Central memory CD8-positive, alpha-beta T cell (primary cell): ENCODE measurements at regions not wholly inside any gene's neighbourhood (a gene's known extent, or its start where the extent isn't known, plus 50 kb on each side); places are given as distances from the start of the nearest gene placed in this dataset.
"Not testable (repeated sequence)": the region's sequence is repeated elsewhere in the genome, so short reads cannot be mapped to it uniquely, and the experiment has no call there.

ENCODE experiments used
- ATAC-seq: fragments of 150-1000 bp; cut with Tn5 transposase; replicated peaks from 2 replicates; pipeline ENCODE4 v1.10.0; 2022; ENCODE audit warnings: mild to moderate bottlenecking, moderate FRiP score, moderate number of reproducible peaks; ENCODE audit not compliant: poor library complexity, severe bottlenecking; ENCODE audit errors: extremely low read depth
- DNase-seq, 2 donors: peaks; one replicate each; pipeline ENCODE4 v3.0.0; 2021; ENCODE audit warnings: low spot score in 2 of 2
- H3K27ac Mint-ChIP-seq: one replicate; pipeline ENCODE4 v1.8.0; 2022; ENCODE audit warnings: low read depth, mild to moderate bottlenecking, moderate library complexity, mixed read lengths
- H3K27me3 Mint-ChIP-seq: one replicate; pipeline ENCODE4 v1.8.0; 2022; ENCODE audit warnings: mixed read lengths
- H3K36me3 Mint-ChIP-seq: one replicate; pipeline ENCODE4 v1.8.0; 2022; ENCODE audit warnings: mild to moderate bottlenecking, moderate library complexity, mixed read lengths; ENCODE audit not compliant: insufficient read depth
- H3K4me1 Mint-ChIP-seq: one replicate; pipeline ENCODE4 v1.8.0; 2022; ENCODE audit warnings: mixed read lengths
- H3K4me3 Mint-ChIP-seq: one replicate; pipeline ENCODE4 v1.8.0; 2022; ENCODE audit warnings: mild to moderate bottlenecking, moderate library complexity, mixed read lengths
- H3K9me3 Mint-ChIP-seq: one replicate; pipeline ENCODE4 v1.8.0; 2022; ENCODE audit warnings: mixed read lengths

DNA sequence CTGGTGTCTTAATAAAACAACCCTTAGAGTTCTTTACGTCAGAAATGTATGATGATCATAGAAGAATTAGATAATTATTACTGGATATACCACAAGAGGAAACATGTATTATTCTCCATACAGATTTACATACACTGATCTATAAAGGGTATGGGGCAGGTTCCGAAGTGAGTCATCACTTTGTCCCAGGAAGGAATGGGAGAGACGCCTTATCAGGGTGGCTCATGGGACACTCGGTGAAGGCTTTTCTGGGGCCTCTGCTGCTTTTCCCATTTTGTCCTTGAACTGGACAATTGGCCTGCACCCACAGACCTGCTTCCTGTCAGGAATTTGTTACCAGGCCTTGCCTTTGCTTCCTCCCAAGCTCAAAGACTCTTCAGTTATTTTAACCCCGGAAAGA lies 233.8 kb upstream of the RUNX1 start:
- DNase-seq (no peak), ATAC-seq (no peak)
- no peak overlapping the region for H3K4me3 Mint-ChIP-seq
- no peaks in the 10 kb centered on the region for H3K36me3 Mint-ChIP-seq
- no peak overlapping the region for H3K27ac Mint-ChIP-seq
- H3K4me1 Mint-ChIP-seq = no peaks in the 10 kb centered on the region
- H3K9me3 Mint-ChIP-seq = peaks cover 6% of the 10 kb centered on the region
- no peaks in the 10 kb centered on the region for H3K27me3 Mint-ChIP-seq

DNA sequence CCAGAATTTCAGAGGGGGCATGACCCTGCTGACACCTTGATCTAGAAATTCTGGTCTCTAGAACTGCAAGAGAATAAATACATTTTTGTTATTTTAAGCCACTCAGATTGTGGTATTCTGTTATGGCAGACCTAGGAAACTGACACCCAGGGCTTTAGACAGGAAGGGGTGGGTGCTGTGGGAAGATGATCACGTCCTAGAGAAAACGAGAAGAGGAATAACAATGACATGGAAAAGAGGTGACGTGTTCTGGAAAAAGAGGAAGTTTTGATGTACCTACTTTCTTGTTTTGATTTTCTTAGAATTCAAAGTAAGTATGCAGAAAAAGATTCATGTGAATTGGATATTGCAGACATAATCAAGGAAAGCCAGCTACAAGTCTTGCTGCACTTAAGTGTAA lies 232.9 kb upstream of the RUNX1 start:
- no peaks in the 10 kb centered on the region for H3K36me3 Mint-ChIP-seq
- no peak for ATAC-seq
- no peaks in the 10 kb centered on the region for H3K4me1 Mint-ChIP-seq
- no peak overlapping the region for H3K27ac Mint-ChIP-seq
- DNase-seq = no peak
- no peaks in the 10 kb centered on the region for H3K9me3 Mint-ChIP-seq
- H3K27me3 Mint-ChIP-seq = no peaks in the 10 kb centered on the region
- H3K4me3 Mint-ChIP-seq = no peak overlapping the region

DNA sequence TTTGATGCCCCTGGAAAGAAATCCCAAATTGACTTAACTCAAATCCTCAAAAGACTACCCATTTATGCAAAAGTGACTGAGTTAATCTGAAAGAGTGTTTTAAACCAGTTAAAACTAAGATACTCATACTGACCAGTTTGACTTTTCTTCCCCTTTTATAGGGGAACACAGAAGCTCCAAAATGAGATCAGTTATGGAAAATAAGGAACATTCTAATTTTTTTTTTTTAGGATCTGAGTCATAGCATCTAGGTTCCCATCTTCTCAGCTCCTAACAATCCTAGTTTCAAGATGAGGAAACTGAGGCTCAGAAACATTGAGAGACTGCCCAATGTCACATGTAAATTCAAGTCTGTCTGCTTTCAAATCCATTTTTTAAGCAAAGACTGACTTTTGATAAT lies 231.1 kb upstream of the RUNX1 start:
- no peak for DNase-seq
- no peaks in the 10 kb centered on the region for H3K27me3 Mint-ChIP-seq
- no peak overlapping the region for H3K4me3 Mint-ChIP-seq
- no peaks in the 10 kb centered on the region for H3K36me3 Mint-ChIP-seq
- no peak overlapping the region for H3K27ac Mint-ChIP-seq
- no peaks in the 10 kb centered on the region for H3K4me1 Mint-ChIP-seq
- no peak for ATAC-seq
- no peaks in the 10 kb centered on the region for H3K9me3 Mint-ChIP-seq

GRCh38 chr21:35275776-35276175 lies 226.7 kb upstream of the RUNX1 start:
- Mint-ChIP-seq H3K4me1 (no peaks in the 10 kb centered on the region), H3K9me3 (peaks cover 5% of the 10 kb centered on the region), H3K4me3 (no peak overlapping the region), H3K27me3 (no peaks in the 10 kb centered on the region), H3K27ac (no peak overlapping the region), H3K36me3 (no peaks in the 10 kb centered on the region)
- no peak for DNase-seq
- no peak for ATAC-seq

DNA sequence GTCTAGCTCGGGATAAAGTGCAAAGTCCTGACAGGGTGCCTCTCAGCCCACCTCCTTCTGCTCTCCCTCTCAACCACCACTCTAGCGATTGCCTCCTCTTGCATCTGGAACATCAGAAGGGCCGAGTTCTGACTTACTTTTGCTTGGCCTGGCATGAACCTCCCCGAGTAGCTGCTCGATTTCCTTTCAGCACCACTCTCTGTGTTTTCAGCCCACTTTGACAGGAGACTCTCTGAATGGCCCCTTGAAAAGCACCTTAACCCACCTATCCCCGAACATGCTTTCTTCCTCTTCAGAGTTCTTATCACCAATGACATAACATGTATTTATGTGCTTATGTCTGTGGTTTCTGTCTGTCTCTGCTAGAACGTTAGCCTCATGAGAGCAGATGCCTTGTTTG lies 225.8 kb upstream of the RUNX1 start:
- Mint-ChIP-seq H3K36me3 (no peaks in the 10 kb centered on the region), H3K27me3 (no peaks in the 10 kb centered on the region), H3K27ac (no peak overlapping the region), H3K4me1 (no peaks in the 10 kb centered on the region), H3K4me3 (no peak overlapping the region), H3K9me3 (peaks cover 5% of the 10 kb centered on the region)
- no peak for DNase-seq
- ATAC-seq = no peak

DNA sequence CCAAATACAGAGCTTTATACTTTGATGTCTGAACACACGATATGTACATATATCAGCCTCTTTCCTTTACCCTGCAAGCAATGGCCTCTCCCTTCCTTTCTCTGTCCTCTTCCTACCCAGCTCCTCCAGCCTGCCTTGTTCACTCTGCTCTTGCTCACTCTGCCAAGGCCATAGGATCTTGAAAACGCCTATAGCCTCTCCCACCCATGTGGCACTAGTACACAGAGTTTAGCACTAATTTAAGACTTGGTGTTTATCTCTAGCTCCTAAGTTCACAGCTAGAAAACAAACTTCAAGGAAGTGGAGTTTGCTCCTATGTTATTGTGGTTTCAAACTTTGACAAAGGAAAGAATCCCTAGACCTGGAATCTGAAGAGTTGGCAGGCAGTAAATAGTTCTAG lies 225.0 kb upstream of the RUNX1 start:
- no peak overlapping the region for H3K4me3 Mint-ChIP-seq
- peaks cover 5% of the 10 kb centered on the region for H3K9me3 Mint-ChIP-seq
- no peaks in the 10 kb centered on the region for H3K27me3 Mint-ChIP-seq
- no peaks in the 10 kb centered on the region for H3K4me1 Mint-ChIP-seq
- DNase-seq = no peak
- H3K36me3 Mint-ChIP-seq = no peaks in the 10 kb centered on the region
- H3K27ac Mint-ChIP-seq = no peak overlapping the region
- no peak for ATAC-seq

GRCh38 chr21:35273333-35273732 lies 224.2 kb upstream of the RUNX1 start:
- no peak for DNase-seq
- Mint-ChIP-seq H3K27me3 (no peaks in the 10 kb centered on the region), H3K27ac (no peak overlapping the region), H3K9me3 (peaks cover 5% of the 10 kb centered on the region), H3K4me1 (no peaks in the 10 kb centered on the region), H3K4me3 (no peak overlapping the region), H3K36me3 (no peaks in the 10 kb centered on the region)
- no peak for ATAC-seq

GRCh38 chr21:35271344-35272118 lies 222.4 kb upstream of the RUNX1 start:
- H3K27me3 Mint-ChIP-seq, H3K36me3 Mint-ChIP-seq, DNase-seq, ATAC-seq, H3K9me3 Mint-ChIP-seq, H3K4me1 Mint-ChIP-seq, H3K4me3 Mint-ChIP-seq, H3K27ac Mint-ChIP-seq: not testable (repeated sequence)

- Mint-ChIP-seq H3K27me3 (peaks cover 12% of the 10 kb centered on the region), H3K4me1 (no peaks in the 10 kb centered on the region), H3K9me3 (peaks cover 5% of the 10 kb centered on the region), H3K27ac (no peak overlapping the region), H3K36me3 (peaks cover 2% of the 10 kb centered on the region), H3K4me3 (no peak overlapping the region)
- no peak for DNase-seq
- ATAC-seq = no peak
These were observed 219.7 kb upstream of the RUNX1 start for GRCh38 chr21:35268817-35269216.

- DNase-seq (no peak), ATAC-seq (no peak)
- H3K4me1 Mint-ChIP-seq = no peaks in the 10 kb centered on the region
- no peak overlapping the region for H3K4me3 Mint-ChIP-seq
- H3K9me3 Mint-ChIP-seq = peaks cover 5% of the 10 kb centered on the region
- H3K36me3 Mint-ChIP-seq = peaks cover 2% of the 10 kb centered on the region
- H3K27ac Mint-ChIP-seq = no peak overlapping the region
- H3K27me3 Mint-ChIP-seq = peaks cover 12% of the 10 kb centered on the region
These were observed 219.2 kb upstream of the RUNX1 start for GRCh38 chr21:35268261-35268660.

GRCh38 chr21:35266546-35266945 lies 217.4 kb upstream of the RUNX1 start:
- Mint-ChIP-seq H3K27ac (no peak overlapping the region), H3K36me3 (peaks cover 2% of the 10 kb centered on the region), H3K27me3 (peaks cover 12% of the 10 kb centered on the region), H3K9me3 (no peaks in the 10 kb centered on the region), H3K4me1 (no peaks in the 10 kb centered on the region), H3K4me3 (no peak overlapping the region)
- DNase-seq (no peak), ATAC-seq (no peak)

- ATAC-seq (no peak), DNase-seq (no peak)
- Mint-ChIP-seq H3K27ac (no peak overlapping the region), H3K36me3 (peaks cover 2% of the 10 kb centered on the region), H3K27me3 (peaks cover 12% of the 10 kb centered on the region), H3K9me3 (no peaks in the 10 kb centered on the region), H3K4me1 (no peaks in the 10 kb centered on the region), H3K4me3 (no peak overlapping the region)
These were observed 216.2 kb upstream of the RUNX1 start for GRCh38 chr21:35265170-35265877.

- H3K4me1 Mint-ChIP-seq = no peaks in the 10 kb centered on the region
- ATAC-seq (no peak), DNase-seq (no peak)
- H3K4me3 Mint-ChIP-seq = no peak overlapping the region
- H3K27ac Mint-ChIP-seq = no peak overlapping the region
- H3K9me3 Mint-ChIP-seq = no peaks in the 10 kb centered on the region
- no peaks in the 10 kb centered on the region for H3K27me3 Mint-ChIP-seq
- no peaks in the 10 kb centered on the region for H3K36me3 Mint-ChIP-seq
These were observed 210.4 kb upstream of the RUNX1 start for GRCh38 chr21:35259457-35259856.
